ENCODE measurements at regions not wholly inside any gene's neighbourhood (a gene's known extent, or its start where the extent isn't known, plus 50 kb on each side); places are given as distances from the start of the nearest gene placed in this dataset.

DNA sequence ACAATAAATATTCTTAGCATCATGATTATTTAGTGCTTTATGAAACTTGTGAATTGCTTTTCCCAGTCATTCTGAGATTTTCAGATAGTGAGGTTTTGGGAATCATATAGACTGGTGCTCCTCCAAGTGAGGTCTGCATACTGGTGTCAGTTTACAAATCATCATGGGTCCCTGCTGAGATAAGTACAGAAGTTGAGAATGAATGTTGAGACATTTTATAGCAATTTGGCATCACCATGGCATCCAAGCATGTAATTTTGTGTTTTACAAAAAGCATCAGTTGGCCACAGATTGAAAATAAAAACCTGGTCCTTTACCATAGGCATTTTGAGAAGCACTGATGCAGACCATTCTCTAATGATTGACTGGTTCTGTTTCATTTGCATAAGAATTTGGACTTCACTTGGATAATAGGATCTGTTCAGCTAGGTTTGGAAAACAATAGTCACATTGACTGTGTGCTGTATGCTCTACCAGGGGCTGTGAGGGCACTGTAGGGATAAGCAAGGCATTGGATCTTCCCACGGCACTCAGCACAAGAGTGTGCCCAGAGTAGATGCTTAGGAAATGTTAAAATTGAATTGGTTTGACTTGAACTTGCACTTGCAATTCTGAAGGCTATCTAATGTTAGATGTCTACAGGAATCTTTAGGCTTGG, 79.0 kb upstream of the JUN start:
- no peak for DNase-seq (ENCODE audit: low read depth in 3 of 3)

DNA sequence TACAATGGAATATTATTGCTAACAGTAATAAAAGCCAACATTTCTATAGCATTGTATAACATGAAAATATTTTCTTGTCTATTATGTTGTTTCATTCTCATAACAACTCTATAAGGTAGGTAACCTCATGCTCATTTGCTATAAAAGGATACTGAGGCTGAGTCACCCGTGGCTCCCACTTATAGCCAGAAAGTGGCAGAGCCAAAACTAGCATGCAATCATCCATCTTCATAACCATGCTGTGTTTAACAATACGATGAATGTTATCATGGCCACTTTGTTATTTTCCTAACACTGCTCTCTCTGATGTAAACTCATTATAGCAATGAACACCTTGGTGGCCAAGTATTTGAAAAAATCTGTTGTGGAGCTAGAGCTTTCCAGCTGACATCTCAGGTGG, 80.8 kb upstream of the JUN start:
- DNase-seq (ENCODE audit: low read depth in 3 of 3) = no peak

DNA sequence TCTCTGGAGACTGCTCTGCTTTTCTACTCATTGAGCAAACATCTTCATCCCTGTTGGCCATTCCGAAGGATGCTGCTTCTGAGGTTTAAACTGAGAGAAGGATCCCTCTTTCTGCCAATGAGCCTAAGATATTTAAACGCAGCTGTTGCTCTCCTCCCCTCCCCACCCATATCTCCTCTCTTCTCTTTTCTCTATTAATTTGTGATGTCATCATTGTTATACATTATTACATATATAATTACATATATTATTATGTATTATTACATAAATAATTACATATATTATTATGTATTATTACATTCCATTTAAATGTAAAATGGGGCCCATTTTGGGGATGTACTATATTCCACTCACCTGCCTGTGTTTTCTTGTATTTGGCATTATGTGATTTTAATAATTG, 82.7 kb upstream of the JUN start:
- no peak for DNase-seq (ENCODE audit: low read depth in 3 of 3)

- DNase-seq (ENCODE audit: low read depth in 3 of 3) = no peak
Measured at GRCh38 chr1:58869638-58870297, 85.9 kb upstream of the JUN start.

DNA sequence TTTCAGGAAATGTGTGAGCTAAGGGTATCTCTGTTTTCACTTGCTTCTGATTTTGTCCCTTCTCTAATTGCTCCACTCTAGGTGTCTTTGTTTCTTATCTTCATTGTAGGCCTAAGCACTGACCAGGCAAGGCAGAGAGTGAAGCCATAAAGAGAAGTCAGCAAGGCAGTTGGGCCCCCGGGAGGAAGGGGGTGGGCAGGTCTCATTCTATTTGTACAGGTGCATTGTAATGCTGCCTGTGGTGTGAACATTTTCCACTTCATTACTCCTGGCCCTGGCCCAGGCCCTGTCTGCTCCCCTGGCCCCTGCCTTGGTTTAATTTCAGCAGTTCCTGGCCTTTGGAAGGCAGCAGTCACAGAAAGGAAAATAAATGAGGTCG, 86.4 kb upstream of the JUN start:
- no peak for DNase-seq (ENCODE audit: low read depth in 3 of 3)

GRCh38 chr1:58874342-58874741, 90.5 kb upstream of the JUN start:
- DNase-seq (ENCODE audit: low read depth in 3 of 3) = no peak

DNA sequence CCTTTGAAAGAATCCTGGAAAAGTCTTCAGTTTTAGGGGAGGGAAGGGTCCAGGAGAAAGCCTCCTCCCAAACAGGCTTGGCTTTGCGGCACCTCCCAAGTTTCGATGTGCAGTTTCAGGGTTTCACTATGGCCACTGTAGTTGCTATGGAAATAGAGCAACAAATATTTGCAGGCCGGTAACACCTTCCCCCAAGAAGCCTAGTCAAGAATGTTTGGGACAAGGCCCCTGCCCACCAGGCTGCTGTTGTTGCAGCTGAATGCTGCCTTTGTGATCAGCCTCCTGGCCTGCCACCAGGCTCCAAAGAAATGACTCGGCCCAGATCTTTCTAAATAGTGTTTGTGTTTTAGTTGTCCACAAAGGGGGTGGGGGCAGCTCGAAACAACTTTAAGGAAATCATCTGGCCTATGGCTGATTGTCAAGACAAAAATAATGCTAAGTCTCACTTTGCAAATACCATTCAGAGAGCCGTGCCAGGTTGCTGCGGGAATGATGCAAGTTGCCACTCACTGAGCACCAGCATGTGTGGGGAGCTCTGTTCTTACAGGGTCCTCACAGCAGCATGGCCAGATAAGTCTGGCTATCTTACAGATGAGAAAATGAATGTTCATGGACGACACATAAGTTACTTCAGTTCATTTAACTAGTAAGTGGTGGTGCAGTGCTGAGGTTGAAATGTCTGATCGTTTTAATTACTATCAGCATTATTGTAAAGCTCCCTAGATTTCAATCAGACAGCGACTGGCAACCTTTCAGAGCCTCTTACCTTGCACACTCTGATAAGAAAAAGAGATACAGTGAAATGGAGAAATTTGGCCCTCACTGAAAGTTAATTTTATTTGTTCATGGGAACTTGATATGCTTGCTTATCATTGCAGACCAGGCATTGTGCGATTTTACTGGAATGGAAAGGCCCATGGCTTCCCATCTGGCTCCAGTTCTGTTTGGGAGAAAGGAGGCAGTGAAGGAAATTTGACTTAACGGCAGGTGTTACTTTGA, 91.2 kb upstream of the JUN start:
- DNase-seq (ENCODE audit: low read depth in 3 of 3) = no peak

- DNase-seq (ENCODE audit: low read depth in 3 of 3) = no peak
Measured at GRCh38 chr1:58879464-58879863, 95.6 kb upstream of the JUN start.

DNA sequence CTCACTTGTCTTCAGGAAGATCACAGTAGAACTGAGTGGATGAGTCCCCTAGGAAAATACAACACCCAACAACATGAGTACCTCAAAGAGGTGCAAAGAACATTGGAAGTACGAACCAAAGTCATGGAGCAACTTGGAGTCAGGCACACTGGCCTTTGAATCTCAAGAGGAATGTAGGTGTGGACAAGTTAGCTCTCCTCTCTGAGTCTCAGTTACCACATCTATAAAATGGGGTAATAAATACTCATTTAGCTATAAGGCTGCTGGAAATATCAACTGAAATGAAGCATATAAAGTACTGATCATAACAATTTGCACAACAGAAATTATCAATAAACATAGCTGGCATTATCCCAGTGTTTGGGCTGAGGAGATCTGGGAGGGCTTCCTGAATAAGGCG, 96.7 kb upstream of the JUN start:
- DNase-seq (ENCODE audit: low read depth in 3 of 3) = no peak

DNA sequence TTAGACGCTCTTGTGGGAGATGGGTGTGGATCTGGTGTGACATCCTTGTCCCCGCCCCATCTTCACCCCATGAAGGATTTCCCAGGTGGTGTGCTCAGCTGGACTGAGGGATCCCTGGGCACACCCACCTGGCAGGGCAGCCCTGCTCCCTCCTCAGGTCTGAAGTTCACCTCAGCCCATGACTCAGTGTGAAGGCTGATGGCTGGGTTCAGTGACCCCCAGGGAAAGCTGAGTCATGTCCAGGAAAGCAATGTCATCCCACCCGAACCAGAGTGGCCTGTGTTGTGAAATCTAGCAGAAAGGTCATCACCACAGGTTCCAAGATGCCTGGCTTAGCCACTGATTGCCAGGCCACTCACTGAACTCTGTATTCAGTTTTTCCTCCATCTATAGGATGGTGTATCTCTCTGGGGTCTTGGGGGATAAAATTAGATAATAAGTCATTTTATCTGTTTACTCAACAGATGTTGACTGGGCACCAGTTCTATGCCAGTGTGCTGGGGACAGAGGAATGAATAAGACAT, 97.7 kb upstream of the JUN start:
- no peak for DNase-seq (ENCODE audit: low read depth in 3 of 3)

DNA sequence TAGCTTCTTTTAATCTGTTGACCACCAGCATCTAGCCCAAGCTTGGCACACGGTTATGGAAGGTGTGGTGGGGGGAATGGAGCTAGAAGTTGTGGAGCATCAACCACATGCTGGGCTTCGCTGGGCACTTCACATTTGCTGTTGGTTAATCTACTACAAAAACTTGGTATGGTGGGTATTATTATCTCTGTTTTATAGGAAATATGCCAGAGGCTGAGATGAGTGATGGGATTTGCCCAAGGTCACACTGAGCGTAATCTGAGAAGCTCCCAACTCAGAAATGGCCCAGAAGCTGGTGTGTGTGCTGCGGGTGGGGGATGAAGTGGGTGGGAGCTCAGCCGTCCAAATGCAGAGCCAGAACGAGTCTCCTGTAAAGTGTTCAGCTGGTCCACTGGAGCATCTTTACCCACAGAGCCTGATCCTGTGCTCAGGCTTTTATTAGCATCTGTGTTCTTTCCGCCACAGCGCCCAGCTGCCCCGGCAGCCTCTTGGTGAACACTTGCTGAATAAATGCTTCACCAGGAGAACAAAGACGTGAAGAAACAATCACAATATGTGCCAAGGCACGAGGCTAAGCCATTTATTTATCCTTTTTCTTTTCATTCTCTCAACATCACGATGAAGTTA, 98.6 kb upstream of the JUN start:
- DNase-seq (ENCODE audit: low read depth in 3 of 3) = no peak

DNA sequence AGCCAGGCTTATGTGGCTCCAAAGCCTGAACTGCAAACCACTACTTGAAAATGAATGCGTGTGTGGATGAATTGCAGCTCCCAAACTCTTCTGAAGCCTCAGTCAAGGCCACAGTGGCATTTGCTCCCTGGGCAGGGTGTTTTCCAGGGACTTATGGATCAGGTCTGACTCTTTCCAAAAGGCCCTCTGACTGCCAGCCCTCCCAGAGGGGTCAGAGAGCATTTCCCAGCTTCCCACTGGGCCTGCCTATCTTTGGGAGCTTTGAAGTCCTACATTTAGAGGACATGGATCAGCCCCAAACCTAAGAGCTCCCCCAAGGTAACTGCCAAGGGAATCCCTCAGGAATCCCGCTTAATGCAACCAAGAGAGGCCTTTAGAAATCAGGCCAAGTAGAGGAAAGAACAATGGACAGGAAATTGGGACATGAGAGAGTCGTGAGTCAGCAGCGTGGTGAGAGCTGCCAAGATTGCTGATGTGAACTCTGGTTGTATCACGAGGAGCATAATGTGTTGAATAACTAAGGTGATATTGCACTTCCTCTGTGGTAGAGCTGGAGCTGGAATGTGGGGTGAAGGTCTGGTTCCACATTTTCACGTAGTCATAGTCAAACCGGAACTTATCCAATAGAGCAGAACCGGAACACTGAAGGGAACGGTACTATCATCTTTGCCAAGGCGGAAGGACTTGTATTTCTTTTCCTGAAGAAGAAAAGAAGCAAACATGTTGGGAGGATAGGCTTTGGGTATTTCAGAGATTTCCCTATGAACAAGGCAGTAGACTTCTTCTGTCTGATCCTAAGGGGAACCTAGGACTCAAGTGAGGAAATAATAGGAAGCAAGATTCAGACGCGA, 99.4 kb upstream of the JUN start:
- no peak for DNase-seq (ENCODE audit: low read depth in 3 of 3)

- no peak for DNase-seq (ENCODE audit: low read depth in 3 of 3)
Measured at GRCh38 chr1:58883888-58884482, 100.1 kb upstream of the JUN start.

GRCh38 chr1:58884706-58885661, 101.1 kb upstream of the JUN start:
- no peak for DNase-seq (ENCODE audit: low read depth in 3 of 3)

DNA sequence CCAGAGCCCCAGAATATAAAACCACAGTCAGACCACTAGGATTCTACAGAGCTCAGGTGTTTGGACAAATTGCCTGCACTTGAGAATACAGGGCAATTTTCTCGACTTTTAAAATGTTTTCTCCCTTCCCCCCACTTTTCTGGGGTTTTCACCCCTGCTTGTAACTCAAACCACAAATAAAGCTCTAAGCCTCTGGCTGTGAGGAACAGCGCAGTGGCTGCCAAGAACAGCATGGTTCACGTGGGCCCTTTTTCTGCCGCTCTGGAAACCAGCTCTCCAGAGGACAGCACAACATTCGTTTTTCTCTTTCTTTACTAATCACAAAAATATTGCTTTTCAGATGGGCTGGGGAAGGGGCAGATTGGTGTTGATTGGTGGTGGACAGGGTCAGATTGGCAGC, 102.2 kb upstream of the JUN start:
- DNase-seq (ENCODE audit: low read depth in 3 of 3) = no peak

GRCh38 chr1:58886611-58887010, 102.8 kb upstream of the JUN start:
- no peak for DNase-seq (ENCODE audit: low read depth in 3 of 3)

- DNase-seq (ENCODE audit: low read depth in 3 of 3) = no peak
Measured at GRCh38 chr1:58887059-58887458, 103.2 kb upstream of the JUN start.

- no peak for DNase-seq (ENCODE audit: low read depth in 3 of 3)
Measured at GRCh38 chr1:58888833-58889232, 105.0 kb upstream of the JUN start.

GRCh38 chr1:58890113-58890512, 106.3 kb upstream of the JUN start:
- no peak for DNase-seq (ENCODE audit: low read depth in 3 of 3)
